PFSK-1 (cell line): ENCODE measurements at regions not wholly inside any gene's neighbourhood (a gene's known extent, or its start where the extent isn't known, plus 50 kb on each side); places are given as distances from the start of the nearest gene placed in this dataset.

Experiments used
- POLR2AphosphoS5 ChIP-seq: IDR thresholded peaks from 2 replicates; pipeline ENCODE4 v1.6.1; 2012; ENCODE audit warnings: low read depth, mild to moderate bottlenecking, control low read depth, low read length, moderate library complexity
- SIN3A ChIP-seq: IDR thresholded peaks from 2 replicates; pipeline ENCODE4 v1.6.1; 2012; ENCODE audit warnings: mild to moderate bottlenecking, low read length, moderate library complexity, borderline replicate concordance; ENCODE audit not compliant: insufficient read depth
- TAF1 ChIP-seq: IDR thresholded peaks from 2 replicates; pipeline ENCODE4 v1.6.1; 2012; ENCODE audit warnings: low read length, control low read depth, borderline replicate concordance; ENCODE audit not compliant: insufficient read depth
- TF ChIP-seq, protein P1 (sequence below), 2 experiments: IDR thresholded peaks; 2 replicates each; pipeline versions ENCODE4 v1.6.1 to v1.8.0; 2011 to 2012; ENCODE audit warnings: low read depth in 2 of 2, low read length in 2 of 2, control low read depth in 1 of 2, inconsistent platforms in 1 of 2, mild to moderate bottlenecking in 1 of 2, moderate library complexity in 1 of 2; ENCODE audit not compliant: insufficient read depth in 1 of 2

DNA sequence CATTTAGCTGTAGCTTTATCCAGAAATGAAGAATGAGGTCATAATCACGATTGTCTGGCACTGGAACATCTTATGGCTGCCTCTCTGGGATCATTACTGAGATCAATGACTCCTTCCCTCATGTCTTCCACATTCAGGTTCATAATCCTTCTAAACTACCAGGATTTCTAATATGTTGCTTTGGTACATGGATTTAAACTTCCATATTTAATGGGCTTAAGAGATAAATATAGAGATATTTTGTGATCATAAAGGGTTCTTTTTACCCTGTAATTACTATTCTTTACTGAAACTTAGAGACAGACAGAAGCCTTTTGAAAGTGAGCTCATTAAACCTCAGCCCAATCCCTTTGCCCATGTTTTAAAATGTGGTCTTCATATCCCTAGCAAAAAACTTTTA, 575.4 kb upstream of the ALCAM start:
- TF ChIP-seq POLR2AphosphoS5 = no peak
- TF ChIP-seq SIN3A = no peak
- TF ChIP-seq, protein P1, sequence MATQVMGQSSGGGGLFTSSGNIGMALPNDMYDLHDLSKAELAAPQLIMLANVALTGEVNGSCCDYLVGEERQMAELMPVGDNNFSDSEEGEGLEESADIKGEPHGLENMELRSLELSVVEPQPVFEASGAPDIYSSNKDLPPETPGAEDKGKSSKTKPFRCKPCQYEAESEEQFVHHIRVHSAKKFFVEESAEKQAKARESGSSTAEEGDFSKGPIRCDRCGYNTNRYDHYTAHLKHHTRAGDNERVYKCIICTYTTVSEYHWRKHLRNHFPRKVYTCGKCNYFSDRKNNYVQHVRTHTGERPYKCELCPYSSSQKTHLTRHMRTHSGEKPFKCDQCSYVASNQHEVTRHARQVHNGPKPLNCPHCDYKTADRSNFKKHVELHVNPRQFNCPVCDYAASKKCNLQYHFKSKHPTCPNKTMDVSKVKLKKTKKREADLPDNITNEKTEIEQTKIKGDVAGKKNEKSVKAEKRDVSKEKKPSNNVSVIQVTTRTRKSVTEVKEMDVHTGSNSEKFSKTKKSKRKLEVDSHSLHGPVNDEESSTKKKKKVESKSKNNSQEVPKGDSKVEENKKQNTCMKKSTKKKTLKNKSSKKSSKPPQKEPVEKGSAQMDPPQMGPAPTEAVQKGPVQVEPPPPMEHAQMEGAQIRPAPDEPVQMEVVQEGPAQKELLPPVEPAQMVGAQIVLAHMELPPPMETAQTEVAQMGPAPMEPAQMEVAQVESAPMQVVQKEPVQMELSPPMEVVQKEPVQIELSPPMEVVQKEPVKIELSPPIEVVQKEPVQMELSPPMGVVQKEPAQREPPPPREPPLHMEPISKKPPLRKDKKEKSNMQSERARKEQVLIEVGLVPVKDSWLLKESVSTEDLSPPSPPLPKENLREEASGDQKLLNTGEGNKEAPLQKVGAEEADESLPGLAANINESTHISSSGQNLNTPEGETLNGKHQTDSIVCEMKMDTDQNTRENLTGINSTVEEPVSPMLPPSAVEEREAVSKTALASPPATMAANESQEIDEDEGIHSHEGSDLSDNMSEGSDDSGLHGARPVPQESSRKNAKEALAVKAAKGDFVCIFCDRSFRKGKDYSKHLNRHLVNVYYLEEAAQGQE (IDR thresholded peaks at IDR 0.05; ENCODE audit: insufficient read depth in 1 of 2, low read depth in 2 of 2, low read length in 2 of 2) = no peak
- TF ChIP-seq TAF1 = no peak
